ENCODE measurements at regions not wholly inside any gene's neighbourhood (a gene's known extent, or its start where the extent isn't known, plus 50 kb on each side); places are given as distances from the start of the nearest gene placed in this dataset.
"Not testable (repeated sequence)": the region's sequence is repeated elsewhere in the genome, so short reads cannot be mapped to it uniquely, and the experiment has no call there.

DNA sequence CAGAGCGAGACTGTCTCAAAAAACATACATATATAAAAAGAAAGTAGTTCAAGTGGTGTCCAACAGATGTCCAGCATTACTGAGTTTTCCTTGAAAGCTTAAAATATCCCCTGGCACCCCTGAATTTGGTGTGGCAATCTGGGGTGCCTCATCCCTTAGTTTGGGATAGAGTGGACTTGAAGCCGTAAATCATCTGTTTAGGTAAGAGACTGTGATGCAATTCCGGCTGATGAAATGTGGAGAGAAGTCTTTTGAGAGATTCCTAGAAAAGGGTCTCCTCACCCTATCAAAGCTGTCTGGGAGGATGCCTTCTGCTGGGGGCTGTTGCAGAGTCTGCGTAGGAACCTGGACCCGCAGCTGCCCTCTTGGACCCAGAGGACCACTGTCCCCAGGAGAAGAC lies 408.0 kb downstream of the RPS24 start:
- ATAC-seq: no peak

DNA sequence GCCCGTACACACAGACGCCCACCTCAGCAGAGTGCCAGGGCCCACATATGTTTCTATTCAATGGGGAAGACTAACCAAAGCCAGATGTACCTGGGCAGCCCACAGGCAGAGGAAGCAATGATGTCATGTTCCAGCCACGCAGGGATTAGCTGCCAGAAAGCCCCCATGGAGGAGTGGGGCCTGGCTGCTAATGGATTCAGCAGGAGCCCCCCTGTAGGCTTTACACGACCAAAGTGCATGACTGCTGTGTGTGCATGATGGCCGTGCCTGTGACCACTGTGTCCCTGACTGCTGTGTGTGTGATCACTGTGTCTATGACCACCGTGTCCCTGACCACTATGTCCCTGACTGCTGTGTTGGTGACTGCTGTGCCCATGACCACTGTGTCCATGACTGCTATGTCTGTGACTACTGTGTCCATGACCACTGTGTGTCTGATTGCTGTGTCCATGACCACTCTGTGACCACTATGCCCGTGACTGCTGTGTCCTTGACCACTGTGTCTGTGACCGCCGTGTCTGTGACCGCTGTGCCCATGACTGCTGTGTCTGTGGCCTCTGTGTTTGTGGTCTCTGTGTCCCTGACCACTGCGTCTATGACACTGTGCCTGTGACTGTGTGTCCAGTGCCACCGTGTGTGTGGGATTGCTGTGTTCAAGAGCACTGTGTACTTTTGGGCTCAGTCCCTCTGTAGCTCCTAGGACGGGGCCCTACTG lies 409.3 kb downstream of the RPS24 start:
- ATAC-seq: no peak

DNA sequence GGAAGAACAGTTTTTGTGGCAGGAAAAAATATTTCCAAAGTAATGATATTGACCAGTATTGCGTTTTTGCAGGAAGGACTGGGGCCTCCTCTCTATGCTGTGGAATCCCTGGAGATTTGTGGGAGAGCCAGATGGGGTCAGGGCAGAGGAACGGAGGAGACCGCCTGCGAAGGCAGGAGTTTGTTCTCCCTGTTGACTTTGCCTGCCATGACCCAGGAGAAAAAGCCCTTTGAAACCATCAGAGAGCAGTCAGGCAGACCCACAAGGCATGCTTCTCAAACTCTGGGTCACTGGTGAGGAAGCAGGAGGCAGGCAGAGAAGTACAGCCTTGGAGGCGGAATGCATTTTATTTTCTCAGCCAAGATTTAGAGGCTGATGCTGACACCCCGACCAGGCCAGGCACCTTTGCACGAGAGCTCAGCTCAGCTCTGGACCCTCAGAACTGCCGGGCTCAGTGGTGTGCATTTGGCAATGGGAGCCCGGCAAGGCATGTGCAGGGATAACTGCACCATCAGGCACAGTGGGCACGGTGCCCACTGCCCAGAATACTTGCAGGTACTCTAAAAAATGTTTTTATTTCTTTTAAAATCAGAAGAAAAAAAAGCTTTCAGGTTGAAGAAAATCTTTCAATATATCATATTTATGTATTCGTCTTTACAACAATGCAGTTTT lies 410.4 kb downstream of the RPS24 start:
- ATAC-seq: no peak

GRCh38 chr10:78444741-78445140 lies 411.1 kb downstream of the RPS24 start:
- not testable (repeated sequence) for ATAC-seq

DNA sequence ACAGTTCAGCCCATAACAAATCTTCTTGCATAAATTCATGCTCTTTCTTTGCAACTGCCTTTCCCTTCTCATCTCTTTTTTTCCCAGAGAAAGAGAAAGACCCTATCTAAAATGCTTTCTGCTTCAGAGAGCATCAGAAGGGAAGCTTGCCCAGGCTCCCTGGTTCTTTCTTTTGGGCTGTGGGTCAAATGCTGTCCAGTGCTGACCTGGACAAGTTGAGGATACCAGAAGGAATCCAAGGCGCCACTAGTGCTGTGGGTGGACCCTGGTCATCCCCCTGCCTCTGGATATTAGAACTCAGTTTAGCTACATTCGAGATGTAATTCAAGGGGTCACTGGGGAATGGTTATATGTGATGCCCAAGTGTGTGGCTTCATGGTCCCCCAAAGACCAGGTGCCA lies 411.6 kb downstream of the RPS24 start:
- ATAC-seq: no peak

GRCh38 chr10:78448470-78448869 lies 414.8 kb downstream of the RPS24 start:
- ATAC-seq: no peak

GRCh38 chr10:78448994-78449418 lies 415.3 kb downstream of the RPS24 start:
- no peak for ATAC-seq

DNA sequence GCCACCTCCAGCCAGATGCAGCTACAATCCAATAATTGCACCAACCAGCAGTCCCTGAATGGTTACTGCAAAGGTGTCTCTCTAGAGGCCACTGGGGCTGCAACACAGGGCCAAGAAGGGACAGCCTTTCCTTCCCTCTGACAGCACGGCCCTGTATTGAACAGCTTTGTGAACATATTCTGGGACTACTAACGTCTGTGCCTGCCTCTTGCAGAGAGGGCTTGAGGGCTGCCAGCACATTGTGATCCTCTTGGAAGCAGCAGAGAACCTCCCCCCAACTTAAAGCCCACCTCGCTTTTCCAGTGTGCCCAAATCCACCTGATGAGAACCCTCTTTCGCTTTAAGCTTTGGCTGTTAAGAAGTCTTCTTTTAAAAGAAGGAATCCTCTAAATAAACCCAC lies 415.9 kb downstream of the RPS24 start:
- ATAC-seq: no peak

- ATAC-seq: no peak
Measured at GRCh38 chr10:78450239-78450638, 416.6 kb downstream of the RPS24 start.

DNA sequence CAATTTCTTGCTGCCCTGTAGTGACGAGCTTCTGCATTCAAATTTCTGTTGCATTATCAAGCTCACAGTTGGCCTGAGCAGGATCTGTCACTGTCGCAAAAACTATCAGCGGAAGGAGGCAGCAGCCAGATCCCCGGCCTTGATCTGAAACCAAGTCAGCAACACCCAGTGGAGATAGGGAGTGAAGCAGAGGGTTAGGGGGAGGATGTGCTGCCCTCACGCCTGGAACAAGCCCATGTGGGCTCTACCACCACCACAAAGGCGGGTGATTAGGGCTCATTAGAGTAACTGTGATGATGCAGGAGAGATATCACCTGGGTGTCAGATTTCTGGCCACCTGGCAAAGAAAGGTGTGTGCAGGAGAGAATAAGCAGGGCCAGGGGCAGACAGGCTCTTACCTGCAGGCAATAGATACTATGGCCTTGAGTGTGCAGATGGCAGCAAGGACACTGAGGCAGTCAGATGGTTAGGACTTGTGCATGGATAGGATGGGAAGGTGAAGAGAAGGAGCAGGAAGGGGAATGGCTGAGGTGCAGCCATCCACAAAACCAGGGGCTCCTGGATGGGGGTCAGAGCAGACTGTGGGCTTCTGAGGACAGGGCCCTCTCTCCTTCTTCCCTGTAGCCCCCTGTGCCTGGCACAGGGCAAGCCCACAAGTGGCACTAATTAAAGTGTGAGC lies 417.3 kb downstream of the RPS24 start:
- ATAC-seq: no peak

DNA sequence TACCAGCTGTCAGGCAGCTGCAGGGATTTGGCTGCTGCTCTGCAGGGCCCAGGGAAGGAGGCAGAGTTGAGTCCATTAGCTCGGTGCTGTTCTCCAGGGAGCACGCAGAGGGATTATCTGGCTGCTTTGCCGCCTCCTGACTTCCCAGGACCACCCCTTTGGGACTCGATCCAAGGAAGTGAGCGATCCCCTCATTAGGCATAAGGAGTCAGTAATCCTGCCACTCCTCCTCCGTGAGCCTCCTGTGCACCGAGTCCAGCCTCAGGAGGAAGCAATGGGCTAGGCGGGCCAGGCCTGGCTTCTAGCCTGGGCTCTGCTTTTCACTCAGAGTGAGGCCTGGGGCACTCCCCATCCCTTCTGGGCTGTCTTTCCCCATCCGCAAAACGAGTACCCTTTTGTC lies 417.9 kb downstream of the RPS24 start:
- no peak for ATAC-seq

- no peak for ATAC-seq
Measured at GRCh38 chr10:78454123-78454645, 420.5 kb downstream of the RPS24 start.

DNA sequence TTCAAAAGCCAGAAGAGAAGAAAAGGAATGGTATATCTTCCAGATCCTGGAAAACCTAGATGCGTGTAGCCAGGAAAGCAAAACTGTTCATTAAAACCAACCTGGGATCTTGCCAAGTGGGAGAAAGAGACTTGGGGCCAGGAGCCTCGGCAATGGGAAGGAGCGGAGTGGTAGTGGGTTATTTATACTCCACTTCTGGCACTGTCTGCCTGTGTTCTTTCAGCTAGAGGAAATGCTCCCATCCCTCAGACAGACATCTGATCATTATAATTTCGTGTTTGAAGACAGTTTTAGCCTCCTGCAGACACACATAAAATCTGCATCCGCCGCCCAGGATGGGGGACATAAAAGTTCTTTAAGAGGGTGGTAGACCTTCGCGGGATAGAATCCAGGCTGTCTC lies 421.6 kb downstream of the RPS24 start:
- no peak for ATAC-seq

DNA sequence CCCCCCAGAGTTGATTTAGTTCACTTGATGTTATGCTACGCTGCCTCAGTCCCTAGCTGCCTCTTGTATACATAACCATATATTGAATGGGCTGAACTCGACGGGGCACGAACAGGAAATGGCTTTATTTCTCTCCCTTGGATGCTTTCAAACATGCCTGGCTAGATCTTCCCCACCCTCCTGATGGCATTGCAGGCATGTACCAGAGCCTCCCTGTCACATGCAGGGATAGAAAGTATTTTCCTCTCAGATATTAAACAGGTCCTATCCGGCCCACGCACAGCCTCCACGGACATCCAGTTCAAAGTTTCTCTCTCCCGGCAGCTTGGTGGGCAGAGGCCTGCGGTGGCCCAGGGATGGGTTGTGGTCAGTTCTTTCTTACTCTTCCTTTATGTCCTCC lies 422.1 kb downstream of the RPS24 start:
- ATAC-seq: no peak

GRCh38 chr10:78456649-78457400 lies 423.2 kb downstream of the RPS24 start:
- ATAC-seq: no peak

- no peak for ATAC-seq
Measured at GRCh38 chr10:78457804-78458482, 424.3 kb downstream of the RPS24 start.

- no peak for ATAC-seq
Measured at GRCh38 chr10:78458983-78459638, 425.4 kb downstream of the RPS24 start.

DNA sequence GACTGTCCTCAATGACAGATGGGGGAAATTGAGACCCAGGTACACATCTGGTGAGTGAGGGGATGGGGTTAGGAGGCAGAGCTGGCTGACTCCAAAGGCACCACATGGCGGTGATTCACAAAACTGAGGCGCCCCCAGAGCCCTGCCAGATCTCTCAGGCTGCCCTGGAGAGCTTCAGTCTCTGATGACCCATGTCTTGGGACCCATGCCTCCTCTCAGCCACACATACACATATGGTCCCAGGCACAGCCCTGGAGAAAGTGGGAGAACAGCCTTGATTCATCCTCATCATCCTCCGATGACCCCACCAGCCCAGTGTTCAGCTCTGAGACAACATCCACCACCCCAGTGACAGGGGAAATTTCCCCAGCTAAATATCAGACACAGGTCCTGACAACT lies 426.0 kb downstream of the RPS24 start:
- no peak for ATAC-seq

GRCh38 chr10:78460204-78460603 lies 426.5 kb downstream of the RPS24 start:
- ATAC-seq: no peak

- no peak for ATAC-seq
Measured at GRCh38 chr10:78461333-78461732, 427.7 kb downstream of the RPS24 start.

GRCh38 chr10:78462176-78462575 lies 428.5 kb downstream of the RPS24 start:
- no peak for ATAC-seq

DNA sequence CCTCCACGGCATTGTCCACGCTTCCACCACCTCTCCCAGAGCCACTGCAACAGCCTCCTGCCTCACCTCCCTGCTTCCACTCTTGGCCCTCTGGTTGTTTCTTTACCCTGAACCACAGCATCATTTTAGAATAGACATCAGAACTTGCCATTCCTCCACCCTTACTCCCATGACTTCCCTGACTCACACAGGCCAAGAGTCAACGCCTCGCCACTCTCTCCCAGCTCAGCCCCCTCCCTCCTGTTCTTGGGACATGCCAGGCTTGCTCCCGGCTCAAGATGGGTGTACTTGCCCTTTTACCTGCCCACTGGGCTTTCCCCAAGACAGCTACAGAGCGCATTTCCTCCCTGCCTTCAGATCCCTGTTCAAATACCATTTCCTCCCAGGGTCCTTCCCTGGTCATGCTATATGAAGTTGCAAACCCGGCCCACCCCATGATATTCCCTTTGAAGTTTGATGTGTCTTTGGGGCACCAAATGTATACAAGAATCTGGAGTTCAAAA lies 429.1 kb downstream of the RPS24 start:
- ATAC-seq: no peak
